Loucy (cell line): ENCODE measurements at regions not wholly inside any gene's neighbourhood (a gene's known extent, or its start where the extent isn't known, plus 50 kb on each side); places are given as distances from the start of the nearest gene placed in this dataset.

Source experiments
- CTCF ChIP-seq: fragments of 200-600 bp; sonication (generic); conservative IDR thresholded peaks from 2 replicates; pipeline ENCODE4 v1.5.1; 2014; ENCODE audit warnings: mild to moderate bottlenecking, antibody characterized with exemption, low read length
- EZH2phosphoT487 ChIP-seq: fragments of 200-600 bp; IDR thresholded peaks from 2 replicates; pipeline ENCODE4 v1.6.1; 2018; ENCODE audit warnings: antibody characterized with exemption, mild to moderate bottlenecking, moderate library complexity, borderline replicate concordance

GRCh38 chr7:52555805-52556204, 479.6 kb upstream of the POM121L12 start:
- TF ChIP-seq CTCF (no peak), EZH2phosphoT487 (no peak)
